ENCODE measurements at regions not wholly inside any gene's neighbourhood (a gene's known extent, or its start where the extent isn't known, plus 50 kb on each side); places are given as distances from the start of the nearest gene placed in this dataset.

- no peaks in the 10 kb centered on the region for H3K36me3 ChIP-seq
These were observed 772.7 kb downstream of the PRELID2 start for GRCh38 chr5:145062280-145063062.

GRCh38 chr5:145056800-145057199 is 778.3 kb downstream of the PRELID2 start:
- TF ChIP-seq CTCF (IDR thresholded peaks at IDR 0.05): no peak
- no peaks in the 10 kb centered on the region for H3K36me3 ChIP-seq
- DNase-seq (ENCODE audit: low spot score in 2 of 2): no peak
- H3K4me1 ChIP-seq: no peaks in the 10 kb centered on the region
- H3K9me3 ChIP-seq: no peaks in the 10 kb centered on the region
- no peak overlapping the region for H3K4me3 ChIP-seq
- intact Hi-C loops (cut with DNase I): no loop called here
- H3K27me3 ChIP-seq: no peaks in the 10 kb centered on the region
- no peak overlapping the region for H3K27ac ChIP-seq

More at GRCh38 chr5:145062280-145063062, 772.7 kb downstream of the PRELID2 start:
- no peaks in the 10 kb centered on the region for H3K27me3 ChIP-seq
- no peak overlapping the region for H3K27ac ChIP-seq
- no peaks in the 10 kb centered on the region for H3K9me3 ChIP-seq
- H3K4me3 ChIP-seq: no peak overlapping the region
- intact Hi-C loops (cut with DNase I): no loop called here
- DNase-seq (ENCODE audit: low spot score in 2 of 2): no peak
- TF ChIP-seq CTCF (IDR thresholded peaks at IDR 0.05): no peak
- H3K4me1 ChIP-seq: no peaks in the 10 kb centered on the region

- Histone ChIP-seq H3K9me3 (no peaks in the 10 kb centered on the region), H3K4me1 (no peaks in the 10 kb centered on the region), H3K27ac (no peak overlapping the region), H3K36me3 (no peaks in the 10 kb centered on the region), H3K4me3 (no peak overlapping the region), H3K27me3 (no peaks in the 10 kb centered on the region)
- TF ChIP-seq CTCF (IDR thresholded peaks at IDR 0.05): no peak
- intact Hi-C loops (cut with DNase I): no loop called here
- DNase-seq (ENCODE audit: low spot score in 2 of 2): no peak
These were observed 785.0 kb downstream of the PRELID2 start for GRCh38 chr5:145050181-145050580.

GRCh38 chr5:145044970-145045369 is 790.2 kb downstream of the PRELID2 start:
- H3K4me1 ChIP-seq: no peaks in the 10 kb centered on the region
- H3K4me3 ChIP-seq: no peak overlapping the region
- intact Hi-C loops (cut with DNase I): no loop called here
- H3K27me3 ChIP-seq: no peaks in the 10 kb centered on the region
- TF ChIP-seq CTCF (IDR thresholded peaks at IDR 0.05): no peak
- no peak overlapping the region for H3K27ac ChIP-seq
- H3K9me3 ChIP-seq: no peaks in the 10 kb centered on the region
- no peak for DNase-seq (ENCODE audit: low spot score in 2 of 2)
- H3K36me3 ChIP-seq: no peaks in the 10 kb centered on the region

GRCh38 chr5:145028626-145029025 is 806.5 kb downstream of the PRELID2 start:
- H3K9me3 ChIP-seq: no peaks in the 10 kb centered on the region
- no peak overlapping the region for H3K27ac ChIP-seq
- DNase-seq (ENCODE audit: low spot score in 2 of 2): no peak
- no peak for TF ChIP-seq CTCF (IDR thresholded peaks at IDR 0.05)
- intact Hi-C loops (cut with DNase I): no loop called here
- H3K4me1 ChIP-seq: no peaks in the 10 kb centered on the region
- H3K36me3 ChIP-seq: no peaks in the 10 kb centered on the region
- no peaks in the 10 kb centered on the region for H3K27me3 ChIP-seq
- H3K4me3 ChIP-seq: no peak overlapping the region

Measured in ascending aorta (tissue), 2 donors.